ENCODE measurements at regions not wholly inside any gene's neighbourhood (a gene's known extent, or its start where the extent isn't known, plus 50 kb on each side); places are given as distances from the start of the nearest gene placed in this dataset.

GRCh38 chr3:75140904-75141615 lies 523.1 kb upstream of the FRG2C start:
- H3K4me3 ChIP-seq (ENCODE audit: low read length), result no peak overlapping the region
- no peak for DNase-seq (ENCODE audit: low read depth)
- no peak for TF ChIP-seq CTCF (conservative IDR thresholded peaks at IDR 0.05; ENCODE audit: low read depth, low read length)

GRCh38 chr3:75144406-75144805 lies 519.7 kb upstream of the FRG2C start:
- no peak for DNase-seq (ENCODE audit: low read depth)
- no peak for TF ChIP-seq CTCF (conservative IDR thresholded peaks at IDR 0.05; ENCODE audit: low read depth, low read length)
- H3K4me3 ChIP-seq (ENCODE audit: low read length), result no peak overlapping the region

DNA sequence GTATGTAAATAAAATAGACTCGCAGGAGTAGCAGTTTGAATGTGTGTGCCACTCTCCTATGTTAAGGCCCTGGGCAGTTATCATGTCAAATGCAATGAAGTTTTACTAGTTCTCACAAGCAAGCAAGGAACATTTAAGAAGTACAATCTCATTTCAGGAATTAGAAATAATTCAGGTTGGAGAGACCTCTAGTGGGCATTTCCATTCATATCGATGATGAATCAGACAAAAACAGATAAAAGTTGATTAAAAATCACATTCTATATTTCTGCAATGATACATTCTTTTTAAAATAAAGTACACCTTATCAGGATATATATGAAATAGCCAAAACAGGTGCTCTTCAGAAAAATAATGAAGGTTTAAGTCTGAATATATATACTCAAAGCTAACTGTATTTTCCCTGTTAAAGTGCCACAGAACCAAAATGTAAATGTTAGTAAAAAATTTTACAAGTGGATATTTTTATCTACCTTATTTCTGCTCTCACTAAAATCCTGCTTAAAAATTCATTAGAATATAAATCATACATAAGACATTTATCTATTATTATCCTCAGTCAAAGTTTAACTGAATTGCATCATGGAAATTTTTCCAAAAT lies 492.4 kb upstream of the FRG2C start:
- DNase-seq (ENCODE audit: low read depth), result no peak
- peak; percentile 46 for TF ChIP-seq CTCF (conservative IDR thresholded peaks at IDR 0.05; ENCODE audit: low read depth, low read length)
- H3K4me3 ChIP-seq (ENCODE audit: low read length), result no peak overlapping the region

DNA sequence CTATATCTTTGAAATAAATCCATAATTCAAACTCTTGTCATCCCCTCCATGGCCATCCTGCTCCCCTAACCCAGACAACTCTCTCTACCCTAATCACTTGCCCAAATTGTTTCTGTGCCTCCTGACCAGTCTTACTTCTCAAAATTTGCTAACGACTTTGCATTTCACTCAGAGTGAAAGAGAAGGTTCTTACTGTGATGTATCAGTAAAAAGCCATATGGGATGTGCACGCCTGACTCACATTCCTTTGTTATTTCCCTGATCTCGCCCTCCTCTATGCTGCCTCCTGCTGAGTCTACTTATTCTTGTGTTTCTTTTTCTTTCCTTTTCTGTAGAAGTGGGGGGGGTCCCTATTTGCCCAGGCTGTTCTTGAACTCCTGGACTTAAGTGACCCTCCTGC lies 487.2 kb upstream of the FRG2C start:
- H3K4me3 ChIP-seq (ENCODE audit: low read length), result no peak overlapping the region
- no peak for TF ChIP-seq CTCF (conservative IDR thresholded peaks at IDR 0.05; ENCODE audit: low read depth, low read length)
- no peak for DNase-seq (ENCODE audit: low read depth)

DNA sequence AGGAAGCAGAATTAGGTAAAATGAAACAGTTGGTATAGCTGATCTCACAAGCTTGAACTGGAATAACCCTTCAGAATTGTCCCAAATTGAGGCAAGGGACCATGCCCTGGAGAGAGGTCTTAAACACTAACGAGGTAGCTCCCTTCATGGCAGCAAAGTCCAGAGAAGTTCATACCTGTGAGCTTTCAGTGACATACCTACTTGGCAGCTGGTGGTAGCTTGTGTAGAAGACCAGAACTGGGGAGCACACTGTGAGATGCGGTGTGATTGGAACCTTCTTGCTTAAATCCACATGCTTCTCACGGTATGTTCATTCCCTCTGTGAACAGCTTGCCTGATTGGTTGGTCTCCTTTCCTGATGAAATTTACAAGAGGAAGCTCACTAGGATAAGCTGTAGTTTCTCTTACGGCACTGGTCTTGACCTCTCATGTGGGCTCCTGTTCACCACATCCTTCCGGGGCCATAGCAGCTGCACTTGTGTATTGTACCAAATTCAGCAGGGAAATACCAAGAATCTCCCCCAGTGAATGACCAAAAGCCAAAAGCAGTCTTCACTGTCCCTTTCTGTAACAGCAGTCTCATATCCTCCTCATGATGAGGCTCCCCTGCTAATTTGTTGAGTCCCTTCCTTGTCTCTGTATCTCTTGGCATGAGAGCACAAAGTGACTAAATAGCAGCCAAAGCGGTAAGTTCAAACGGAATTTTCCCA lies 483.7 kb upstream of the FRG2C start:
- TF ChIP-seq CTCF (conservative IDR thresholded peaks at IDR 0.05; ENCODE audit: low read depth, low read length), result no peak
- H3K4me3 ChIP-seq (ENCODE audit: low read length), result no peak overlapping the region
- DNase-seq (ENCODE audit: low read depth), result no peak

- no peak for DNase-seq (ENCODE audit: low read depth)
- no peak for TF ChIP-seq CTCF (conservative IDR thresholded peaks at IDR 0.05; ENCODE audit: low read depth, low read length)
These were observed 483.2 kb upstream of the FRG2C start for GRCh38 chr3:75180945-75181298.

DNA sequence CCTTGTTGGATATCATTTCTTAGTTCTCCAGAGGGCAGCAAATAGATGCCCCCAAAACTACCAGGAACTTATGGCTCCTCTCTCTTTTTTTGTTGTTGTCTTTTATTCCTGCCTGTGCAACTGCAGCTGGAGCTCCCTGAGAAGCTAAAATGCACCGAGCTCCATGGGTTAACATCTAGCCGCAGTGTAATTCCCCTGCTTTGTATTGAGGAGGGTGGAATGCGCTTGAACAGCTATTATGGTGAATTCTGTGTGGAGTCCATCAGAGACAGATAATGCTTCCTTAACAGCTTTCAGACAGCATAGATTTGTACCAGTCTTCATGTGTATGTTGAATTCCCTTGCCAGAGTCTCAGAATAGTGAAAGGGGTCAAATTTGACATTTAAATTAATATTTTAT lies 475.2 kb upstream of the FRG2C start:
- no peak for DNase-seq (ENCODE audit: low read depth)
- TF ChIP-seq CTCF (conservative IDR thresholded peaks at IDR 0.05; ENCODE audit: low read depth, low read length), result no peak
- H3K4me3 ChIP-seq (ENCODE audit: low read length), result no peak overlapping the region

More at GRCh38 chr3:75180945-75181298, 483.2 kb upstream of the FRG2C start:
- H3K4me3 ChIP-seq (ENCODE audit: low read length), result no peak overlapping the region

Measured in retinal pigment epithelial cell (primary cell).